GM12878 (cell line): ENCODE measurements at regions not wholly inside any gene's neighbourhood (a gene's known extent, or its start where the extent isn't known, plus 50 kb on each side); places are given as distances from the start of the nearest gene placed in this dataset.

Source experiments
- ATAC-seq: fragments of 200-7000 bp; cut with Tn5 transposase; 3 replicates; pipeline ENCODE4 v1.9.1; 2020; ENCODE audit warnings: mild to moderate bottlenecking, moderate library complexity
- BruUV-seq: library from RNA; stranded (reverse); fragments of 400-500 nt; replicated peaks from 2 replicates; lab custom pipeline; 2021; lab: Mats Ljungman, UMichigan
- CTCF ChIA-PET: fragments of 300-600 bp; sonication (Branson Sonifier 250); formaldehyde crosslinking; extraction: SDS; loops from one replicate; lab custom pipeline; 2021; ENCODE audit warnings: inconsistent platforms; lab: Yijun Ruan, JAX
- POLR2A ChIA-PET: fragments of 350-600 bp; formaldehyde crosslinking; extraction: SDS; loops from one replicate; lab custom pipeline; 2021; ENCODE audit warnings: inconsistent platforms; lab: Charles Lee
- RAD21 ChIA-PET: fragments of 300-600 bp; sonication (Branson Sonifier 250); formaldehyde crosslinking; loops from one replicate; lab custom pipeline; 2023; ENCODE audit warnings: antibody characterized with exemption; ENCODE audit not compliant: unreplicated experiment; lab: Charles Lee
- SMC1A ChIA-PET: fragments of 300-600 bp; sonication (Branson Sonifier 250); formaldehyde crosslinking; loops from one replicate; lab custom pipeline; 2023; ENCODE audit not compliant: unreplicated experiment, uncharacterized antibody; lab: Charles Lee
- DNase-seq: peaks from one replicate; pipeline ENCODE4 v3.0.0-alpha.2; 2011; ENCODE audit warnings: low read depth, low spot score
- FAIRE-seq: peaks from 3 replicates; lab custom pipeline; 2011; peaks lifted over from hg19 to GRCh38; lab: Jason Lieb, UNC
- H2AFZ ChIP-seq: 2 replicates; pipeline ENCODE4 v1.6.0; 2011; ENCODE audit warnings: low read depth, low read length, control low read depth; ENCODE audit not compliant: control insufficient read depth
- H3K27ac ChIP-seq: 2 replicates; pipeline ENCODE4 v1.5.1; 2011; ENCODE audit warnings: control low read depth; ENCODE audit not compliant: control insufficient read depth, insufficient read depth
- H3K27me3 ChIP-seq, 2 experiments: replicated peaks in 1 of 2; 2 replicates each; pipeline versions ENCODE4 v1.6.0 to v1.6.1; 2011; ENCODE audit warnings: low read length in 1 of 2; ENCODE audit not compliant: control insufficient read depth in 2 of 2, insufficient read depth in 2 of 2
- H3K36me3 ChIP-seq, 2 experiments: 2 replicates each; pipeline ENCODE4 v1.5.1; 2011; ENCODE audit warnings: low read length in 1 of 2; ENCODE audit not compliant: control insufficient read depth in 2 of 2, insufficient read depth in 2 of 2
- H3K4me1 ChIP-seq: 2 replicates; pipeline ENCODE4 v1.6.1; 2011; ENCODE audit warnings: mild to moderate bottlenecking, low read length, moderate library complexity, mixed read lengths; ENCODE audit not compliant: control insufficient read depth, insufficient read depth
- H3K4me2 ChIP-seq: 2 replicates; pipeline ENCODE4 v1.6.0; 2011; ENCODE audit warnings: control low read depth; ENCODE audit not compliant: control insufficient read depth, insufficient read depth
- H3K4me3 ChIP-seq: fragments of 200-600 bp; sonication (generic); 2 replicates; pipeline ENCODE4 v1.5.1; 2016
- H3K79me2 ChIP-seq: 2 replicates; pipeline ENCODE4 v1.6.0; 2011; ENCODE audit warnings: low read length; ENCODE audit not compliant: control insufficient read depth, insufficient read depth
- H3K9ac ChIP-seq: 2 replicates; pipeline ENCODE4 v1.8.0; 2011; ENCODE audit warnings: low read length, control low read depth, mixed read lengths; ENCODE audit not compliant: control insufficient read depth, insufficient read depth
- H3K9me3 ChIP-seq: replicated peaks from 3 replicates; pipeline ENCODE4 v1.5.1; 2011; ENCODE audit warnings: mild to moderate bottlenecking, low read length; ENCODE audit not compliant: control insufficient read depth, insufficient read depth
- H4K20me1 ChIP-seq: 2 replicates; pipeline ENCODE4 v1.6.0; 2011; ENCODE audit not compliant: control insufficient read depth, insufficient read depth
- ATF3 ChIP-seq: IDR thresholded peaks from 2 replicates; pipeline ENCODE4 v1.6.1; 2011; ENCODE audit warnings: low read depth, mild to moderate bottlenecking, low read length, moderate library complexity, borderline replicate concordance; ENCODE audit errors: extremely low read depth
- BACH1 ChIP-seq: fragments of 450-650 bp; IDR thresholded peaks from 2 replicates; pipeline ENCODE4 v1.6.1; 2017; ENCODE audit warnings: mild to moderate bottlenecking, borderline replicate concordance
- EED ChIP-seq: sonication (generic); IDR thresholded peaks from 2 replicates; pipeline ENCODE4 v1.6.1; 2016; ENCODE audit warnings: antibody characterized with exemption, low read depth
- FOXK2 ChIP-seq: fragments of 450-650 bp; IDR thresholded peaks from 2 replicates; pipeline ENCODE4 v1.6.1; 2017; ENCODE audit warnings: mild to moderate bottlenecking, moderate library complexity
- HDAC2 ChIP-seq: fragments of 200-600 bp; sonication (generic); IDR thresholded peaks from 2 replicates; pipeline ENCODE4 v1.6.1; 2017
- HDGF ChIP-seq: fragments of 450-650 bp; IDR thresholded peaks from 2 replicates; pipeline ENCODE4 v1.6.1; 2016; ENCODE audit warnings: antibody characterized with exemption
- HSF1 ChIP-seq: fragments of 150-350 bp; IDR thresholded peaks from 2 replicates; pipeline ENCODE4 v1.6.1; 2014; ENCODE audit warnings: mild to moderate bottlenecking, low read depth, low read length
- IRF5 ChIP-seq: fragments of 450-650 bp; IDR thresholded peaks from 2 replicates; pipeline ENCODE4 v1.6.1; 2017; ENCODE audit warnings: borderline replicate concordance
- NBN ChIP-seq: fragments of 450-650 bp; IDR thresholded peaks from 2 replicates; pipeline ENCODE4 v1.6.1; 2016
- NR2F1 ChIP-seq: fragments of 450-650 bp; conservative IDR thresholded peaks from 2 replicates; pipeline ENCODE4 v1.6.1; 2017; ENCODE audit warnings: mild to moderate bottlenecking
- PAX8 ChIP-seq: fragments of 450-650 bp; IDR thresholded peaks from 2 replicates; pipeline ENCODE4 v1.6.1; 2017; ENCODE audit warnings: mild to moderate bottlenecking, moderate library complexity
- PKNOX1 ChIP-seq: fragments of 450-650 bp; IDR thresholded peaks from 2 replicates; pipeline ENCODE4 v1.6.1; 2016; ENCODE audit warnings: mild to moderate bottlenecking
- POLR2AphosphoS5 ChIP-seq: IDR thresholded peaks from 2 replicates; pipeline ENCODE4 v1.6.1; 2011; ENCODE audit warnings: mild to moderate bottlenecking, low read length, inconsistent platforms
- RAD21 ChIP-seq: IDR thresholded peaks from 2 replicates; pipeline ENCODE4 v1.6.1; 2011; ENCODE audit warnings: mild to moderate bottlenecking, low read depth, low read length, moderate library complexity; ENCODE audit not compliant: insufficient read depth
- RCOR1 ChIP-seq: conservative IDR thresholded peaks from 2 replicates; pipeline ENCODE4 v1.6.1; 2012; ENCODE audit warnings: low read depth, low read length, improper control_type of control experiment
- SREBF1 ChIP-seq: IDR thresholded peaks from 2 replicates; pipeline ENCODE4 v1.6.1; 2012; ENCODE audit warnings: mild to moderate bottlenecking, low read length
- YBX1 ChIP-seq: fragments of 450-650 bp; IDR thresholded peaks from 2 replicates; pipeline ENCODE4 v1.6.1; 2016; ENCODE audit warnings: antibody characterized with exemption
- ZZZ3 ChIP-seq: IDR thresholded peaks from 2 replicates; pipeline ENCODE4 v1.6.1; 2011; ENCODE audit warnings: low read depth; ENCODE audit not compliant: control insufficient read depth, insufficient read length
- in situ Hi-C: fragments of 300-500 bp; cut with MboI; formaldehyde crosslinking; loops from 9 replicates; pipeline ENCODE4 v1.14.3; 2018; ENCODE audit warnings: mixed read lengths
- intact Hi-C: fragments of 100-400 bp; cut with micrococcal nuclease; formaldehyde crosslinking; loops from one replicate; pipeline ENCODE4 v1.14.2; 2022; ENCODE audit not compliant: unreplicated experiment

GRCh38 chr15:96695426-96695825 is 364.9 kb downstream of the NR2F2 start:
- CTCF ChIA-PET = no interaction called here
- RAD21 ChIA-PET = interaction anchor here (1.5 kb wide), 1 partner anchor 40 kb away, joined by 3 read pairs; no protein-coding TSS in a partner anchor
- Histone ChIP-seq H3K9ac (no peak overlapping the region), H4K20me1 (no peaks in the 10 kb centered on the region), H2AFZ (no peak overlapping the region), H3K27me3 (no peaks in the 10 kb centered on the region), H3K4me3 (no peak overlapping the region), H3K79me2 (no peaks in the 10 kb centered on the region), H3K4me2 (no peak overlapping the region), H3K36me3 (no peaks in the 10 kb centered on the region), H3K4me1 (no peaks in the 10 kb centered on the region), H3K9me3 (no peaks in the 10 kb centered on the region), H3K27ac (no peak overlapping the region)
- POLR2A ChIA-PET = no interaction called here
- SMC1A ChIA-PET = interaction anchor here (0.6 to 1.4 kb wide), 3 partner anchors 13 to 1392 kb away, joined by 3 to 4 read pairs (median 3); no protein-coding TSS in a partner anchor
- no peak for TF ChIP-seq BACH1
- no peak for TF ChIP-seq SREBF1
- no peak for TF ChIP-seq ATF3
- no peak for TF ChIP-seq HSF1
- TF ChIP-seq PKNOX1 = no peak
- no peak for TF ChIP-seq RCOR1
- TF ChIP-seq NBN = no peak
- TF ChIP-seq RAD21 = no peak
- TF ChIP-seq HDAC2 = no peak
- TF ChIP-seq EED = no peak
- TF ChIP-seq YBX1 = no peak
- no peak for TF ChIP-seq PAX8
- no peak for TF ChIP-seq NR2F1
- no peak for TF ChIP-seq ZZZ3
- no peak for TF ChIP-seq IRF5
- no peak for TF ChIP-seq FOXK2
- no peak for TF ChIP-seq HDGF
- TF ChIP-seq POLR2AphosphoS5 = no peak
- no TSS peak for BruUV-seq
- ATAC-seq (no peak), DNase-seq (no peak), FAIRE-seq (no peak)
- intact Hi-C loops (no loop called here), in situ Hi-C loops (no loop called here)
